Stimulated activated CD4-positive, alpha-beta T cell treated with anti-CD3 and anti-CD28 coated beads, Interleukin-15, amount 100 ng/mL, for 24 hours (primary cell): ENCODE measurements at regions not wholly inside any gene's neighbourhood (a gene's known extent, or its start where the extent isn't known, plus 50 kb on each side); places are given as distances from the start of the nearest gene placed in this dataset.
"Not testable (repeated sequence)": the region's sequence is repeated elsewhere in the genome, so short reads cannot be mapped to it uniquely, and the experiment has no call there.

Source experiments
- DNase-seq: peaks from one replicate; pipeline ENCODE4 v3.0.0-alpha.2; 2020

DNA sequence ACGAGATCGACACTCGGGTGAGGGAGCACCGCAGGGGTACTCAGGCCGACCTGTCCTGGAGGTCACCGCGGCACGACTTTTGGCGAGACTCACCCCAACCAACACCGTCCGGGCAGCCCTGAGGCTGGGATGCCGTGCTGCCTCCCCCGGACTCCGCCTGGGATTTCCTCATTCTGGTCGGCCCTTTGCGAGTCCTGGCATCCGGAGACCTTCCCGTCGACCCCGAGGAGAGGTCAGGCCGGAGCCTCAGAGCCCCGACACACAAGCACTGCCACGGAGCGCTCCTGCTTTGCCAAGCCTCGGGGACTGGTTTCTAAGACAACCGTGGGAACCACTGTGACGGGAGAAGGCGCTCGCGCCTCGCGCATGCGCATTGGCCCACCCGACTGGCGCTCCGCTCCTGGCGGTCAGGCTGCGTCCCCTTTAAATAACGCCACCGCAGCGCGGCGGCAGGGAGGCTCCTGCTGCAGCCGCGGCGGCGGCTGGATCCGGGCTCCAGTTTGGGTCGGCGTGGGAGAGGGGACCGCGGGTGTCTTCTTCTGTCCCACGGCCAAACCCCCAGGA lies 166.4 kb upstream of the ZNF337 start:
- peak; percentile 91 for DNase-seq

DNA sequence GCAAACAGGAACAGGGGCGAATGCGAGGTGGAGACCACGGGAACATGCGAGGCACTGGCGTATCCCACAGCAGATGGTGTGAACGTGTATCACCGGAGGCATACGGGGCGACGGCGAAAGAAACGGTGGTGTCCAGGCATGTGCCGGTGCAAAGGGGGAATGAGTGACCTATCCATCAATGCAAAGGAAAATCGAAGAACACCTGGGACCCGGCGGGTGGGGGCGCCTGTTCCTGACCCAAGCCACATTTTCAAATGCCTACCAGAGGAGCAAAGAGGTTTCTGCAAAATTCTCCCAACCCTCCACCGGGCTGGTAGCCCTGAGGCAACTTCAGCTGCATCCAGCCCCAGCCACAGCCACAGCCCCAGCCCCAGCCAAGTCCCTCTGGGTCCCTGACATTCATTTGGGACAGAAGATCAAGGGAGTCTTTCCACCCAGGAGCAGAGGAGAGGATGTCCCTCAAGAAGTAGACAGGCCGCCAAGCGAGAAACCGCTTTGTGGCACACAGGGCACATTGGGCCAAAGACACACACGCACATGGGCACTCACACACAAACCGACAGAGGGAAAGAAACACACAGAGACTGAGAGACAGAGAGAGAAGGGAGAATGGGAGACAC lies 164.0 kb upstream of the ZNF337 start:
- no peak for DNase-seq

GRCh38 chr20:25859649-25860530 lies 163.2 kb upstream of the ZNF337 start:
- DNase-seq: peak; percentile 86

DNA sequence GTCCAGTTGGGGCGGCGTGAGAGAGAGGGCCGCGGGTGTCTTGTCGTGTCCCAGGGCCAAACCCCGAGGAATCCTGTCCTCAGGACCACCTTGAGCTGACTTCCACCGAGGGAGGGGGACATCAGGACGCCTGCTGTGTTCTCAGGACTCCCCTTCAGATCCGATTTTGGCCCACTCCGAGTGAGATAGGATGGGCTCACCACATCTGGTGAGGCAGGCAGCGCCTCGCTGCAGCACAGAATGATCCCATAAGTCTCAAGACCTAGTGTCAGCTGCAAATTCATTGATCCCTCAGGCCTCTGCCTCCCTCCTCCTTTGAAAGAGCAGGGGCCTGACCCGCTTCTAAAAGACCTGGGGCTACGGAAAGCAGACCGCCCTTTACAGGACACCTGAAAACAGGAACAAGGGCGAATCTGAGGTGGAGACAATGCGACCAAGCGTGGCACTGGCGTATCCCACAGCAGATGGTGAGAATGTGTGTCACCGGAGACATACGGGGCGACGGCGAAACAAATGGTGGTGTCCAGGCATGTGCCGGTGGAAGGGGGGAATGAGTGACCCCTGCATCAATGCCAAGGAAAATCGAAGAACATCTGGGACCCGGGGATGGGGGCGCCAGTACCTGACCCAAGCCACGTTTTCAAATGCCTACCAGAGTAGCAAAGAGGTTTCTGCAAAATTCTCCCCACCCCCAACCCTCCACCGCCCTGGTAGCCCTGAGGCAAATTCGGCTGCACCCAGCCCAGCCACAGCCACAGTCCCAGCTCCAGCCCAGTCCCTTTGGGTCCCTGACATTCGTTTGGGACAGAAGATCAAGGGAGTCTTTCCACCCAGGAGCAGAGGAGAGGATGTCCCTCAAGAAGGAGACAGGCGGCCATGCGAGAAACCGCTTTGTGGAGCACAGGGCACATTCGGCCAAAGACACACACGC lies 162.1 kb upstream of the ZNF337 start:
- no peak for DNase-seq

- not testable (repeated sequence) for DNase-seq
Observed at GRCh38 chr20:25857091-25857788, 160.6 kb upstream of the ZNF337 start.

- DNase-seq: no peak
Observed at GRCh38 chr20:25856256-25856884, 159.7 kb upstream of the ZNF337 start.

GRCh38 chr20:25855451-25856156 lies 159.0 kb upstream of the ZNF337 start:
- DNase-seq: not testable (repeated sequence)

- DNase-seq: not testable (repeated sequence)
Observed at GRCh38 chr20:25854666-25855065, 158.0 kb upstream of the ZNF337 start.

DNA sequence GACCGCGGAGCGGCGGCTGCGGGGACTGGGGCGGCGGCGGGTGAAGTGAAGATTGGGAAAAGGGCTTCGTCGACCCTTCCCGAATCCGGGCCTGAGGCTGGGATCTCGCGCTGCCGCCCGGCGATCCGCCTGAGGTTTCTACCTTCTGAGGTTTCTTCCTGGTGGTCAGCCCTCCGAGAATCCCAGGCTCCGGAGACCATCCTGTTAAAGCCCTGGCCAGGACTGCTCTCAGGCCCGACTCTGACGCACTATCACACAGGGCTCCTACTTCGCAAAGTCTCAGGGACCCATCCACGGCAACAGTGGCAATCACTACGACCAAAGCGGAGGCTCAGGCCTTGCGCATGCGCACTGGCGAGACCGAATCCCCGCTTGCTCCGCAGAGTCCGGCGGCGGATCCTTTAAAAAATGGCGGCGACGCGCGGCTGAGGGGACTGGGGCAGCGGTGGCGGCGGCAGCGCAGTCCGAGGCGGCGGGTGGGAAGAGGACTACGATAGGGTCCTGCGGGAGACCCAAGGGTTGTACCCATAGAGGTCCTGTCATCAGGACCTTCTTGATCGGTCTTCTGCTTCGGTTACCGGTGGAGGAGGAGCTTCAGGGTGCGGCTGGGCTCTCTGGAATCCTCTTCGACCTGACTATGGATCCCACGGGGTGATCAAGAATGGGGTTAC lies 157.2 kb upstream of the ZNF337 start:
- DNase-seq: peak; percentile 90

- DNase-seq: not testable (repeated sequence)
Observed at GRCh38 chr20:25852968-25853717, 156.5 kb upstream of the ZNF337 start.

- DNase-seq: not testable (repeated sequence)
Observed at GRCh38 chr20:25850133-25850532, 153.5 kb upstream of the ZNF337 start.

DNA sequence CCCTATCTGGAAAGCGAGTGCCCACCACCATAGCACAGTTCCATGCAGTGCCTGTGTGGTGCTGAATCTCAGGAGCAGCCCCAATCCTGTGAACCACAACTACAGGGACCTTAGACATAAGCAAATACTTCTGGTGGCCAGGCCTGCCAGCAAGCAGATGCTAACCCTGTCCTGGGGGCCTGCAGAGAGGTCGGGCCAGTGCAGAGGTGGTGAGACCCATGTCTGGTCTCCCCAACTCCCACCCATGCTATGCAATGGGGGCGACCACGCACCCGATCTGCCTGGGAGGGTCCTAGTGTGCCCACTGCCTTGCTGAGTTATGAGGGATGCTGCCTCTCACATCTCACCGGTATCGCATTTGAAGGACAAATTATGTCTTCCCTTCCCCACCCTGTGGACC lies 151.6 kb upstream of the ZNF337 start:
- DNase-seq: no peak

GRCh38 chr20:25844640-25845039 lies 148.0 kb upstream of the ZNF337 start:
- not testable (repeated sequence) for DNase-seq

DNA sequence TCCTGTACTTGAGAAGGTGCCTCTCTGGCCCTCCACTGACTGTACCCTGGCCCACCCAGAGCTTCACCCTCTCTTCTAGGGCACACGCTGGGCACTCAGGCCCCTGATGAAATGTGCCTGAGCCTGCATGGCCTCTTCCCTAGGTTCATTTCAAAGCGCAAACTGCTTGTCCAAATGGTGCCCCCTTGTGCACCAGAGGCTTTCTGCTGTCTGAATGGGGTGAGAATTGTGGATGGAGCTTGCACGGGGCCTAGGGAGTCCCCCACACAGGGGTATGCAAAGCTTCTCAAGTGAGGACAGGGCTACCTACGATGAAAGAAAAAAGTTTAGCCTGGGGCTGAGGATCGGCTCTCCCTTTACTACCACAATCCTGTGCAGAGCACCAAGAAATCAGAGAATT lies 116.9 kb upstream of the ZNF337 start:
- DNase-seq: not testable (repeated sequence)

DNA sequence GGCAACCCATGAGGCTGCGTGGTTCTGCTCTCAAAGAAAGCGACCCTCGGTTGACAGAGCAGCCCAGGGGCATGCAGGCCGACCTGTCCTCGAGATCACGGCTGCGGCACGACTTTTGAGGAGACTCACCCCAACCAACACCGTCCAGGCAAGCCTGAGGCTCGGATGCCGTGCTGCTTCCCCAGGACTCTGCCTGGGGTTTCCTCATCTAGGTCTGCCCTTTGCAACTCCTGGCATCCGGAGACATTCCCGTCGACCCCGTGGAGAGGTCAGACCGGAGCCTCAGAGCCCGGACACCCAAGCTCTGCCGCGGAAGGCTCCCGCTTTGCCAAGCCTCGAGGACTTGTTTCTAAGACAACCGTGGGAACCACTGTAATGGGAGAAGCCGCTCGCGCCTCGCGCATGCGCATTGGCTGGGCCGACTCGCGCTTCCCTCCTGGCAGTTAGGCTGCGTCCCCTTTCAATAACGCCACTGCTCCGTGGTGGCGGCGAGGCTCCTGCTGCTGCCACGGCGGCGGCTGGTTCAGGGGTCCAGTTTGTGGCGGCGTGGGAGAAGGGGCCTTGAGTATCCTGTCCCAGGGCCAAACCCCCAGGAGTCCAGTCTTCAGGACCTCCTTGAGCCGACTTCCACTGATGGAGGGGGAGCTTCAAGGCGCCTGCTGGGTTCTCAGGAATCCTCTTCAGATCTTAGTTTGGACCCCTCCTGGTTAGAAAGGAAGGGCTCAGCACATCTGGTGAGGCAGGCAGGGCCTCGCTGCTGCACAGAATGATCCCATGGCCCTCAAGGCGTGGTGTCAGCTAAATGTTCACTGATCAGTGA lies 101.7 kb upstream of the ZNF337 start:
- DNase-seq: not testable (repeated sequence)

DNA sequence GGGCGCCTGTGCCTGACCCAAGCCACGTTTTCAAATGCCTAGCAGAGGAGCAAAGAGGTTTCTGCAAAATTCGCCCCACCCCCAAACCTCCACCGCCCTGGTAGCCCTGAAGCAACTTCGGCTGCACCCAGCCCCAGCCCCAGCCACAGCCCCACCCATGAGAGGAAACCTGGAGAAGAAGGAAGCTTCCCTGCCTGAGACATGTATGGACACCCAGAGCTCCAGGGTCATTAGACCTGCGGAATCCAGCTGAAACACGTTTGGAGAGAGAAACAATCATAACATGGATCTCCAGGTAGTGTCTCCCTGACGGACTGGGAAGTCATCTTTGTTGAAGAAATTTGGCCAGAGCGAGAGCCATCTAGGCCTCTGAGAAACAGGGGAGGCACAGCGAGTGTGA lies 100.4 kb upstream of the ZNF337 start:
- not testable (repeated sequence) for DNase-seq

DNA sequence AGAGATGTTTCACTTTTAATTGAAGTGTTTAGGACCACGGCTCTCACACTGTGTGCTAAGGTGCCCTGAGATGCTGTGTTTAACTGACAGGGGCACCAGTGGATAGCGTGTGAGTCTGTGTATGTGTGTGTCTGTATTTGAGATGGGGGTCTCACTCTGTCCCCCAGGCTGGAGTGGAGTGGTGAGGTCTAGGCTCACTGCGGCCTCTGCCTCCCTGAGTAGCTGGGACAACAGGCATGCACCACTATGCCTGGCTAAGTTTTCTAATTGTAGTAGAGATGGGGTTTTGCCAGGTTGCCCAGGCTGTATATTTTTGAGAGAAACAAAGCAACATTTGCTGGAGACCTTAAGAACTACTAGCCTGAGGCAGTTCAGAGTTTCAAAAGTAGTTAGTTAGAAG lies 80.6 kb upstream of the ZNF337 start:
- not testable (repeated sequence) for DNase-seq

- not testable (repeated sequence) for DNase-seq
Observed at GRCh38 chr20:25774711-25775110, 78.1 kb upstream of the ZNF337 start.

DNA sequence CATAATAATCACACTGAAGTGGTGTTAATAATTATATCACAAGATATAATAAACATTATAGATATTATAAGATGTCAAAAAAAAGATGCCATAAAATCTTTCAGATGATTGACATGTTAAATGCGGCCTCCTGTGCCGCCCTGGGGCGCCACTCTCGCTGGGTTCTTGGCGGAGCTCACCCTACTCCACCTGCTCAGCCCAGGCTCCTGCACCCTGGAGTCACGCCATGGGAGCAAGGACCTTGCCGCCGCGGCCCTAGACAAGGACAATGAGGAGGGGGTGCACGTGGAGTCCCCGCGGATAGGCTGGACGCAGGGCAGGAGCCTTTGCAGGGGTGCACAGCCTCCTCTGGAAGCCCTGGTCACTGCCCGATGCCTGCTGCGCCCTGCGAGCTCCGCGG lies 77.5 kb upstream of the ZNF337 start:
- DNase-seq: not testable (repeated sequence)
